Left lobe of liver (tissue), 2 donors: ENCODE measurements at regions not wholly inside any gene's neighbourhood (a gene's known extent, or its start where the extent isn't known, plus 50 kb on each side); places are given as distances from the start of the nearest gene placed in this dataset.
A peak's percentile ranks its signal among the peaks of the same experiment; 100 is the strongest.

ENCODE experiments used
- ATAC-seq: fragments of 200-7000 bp; cut with Tn5 transposase; one replicate; pipeline ENCODE4 v1.9.1; 2020; ENCODE audit warnings: mild to moderate bottlenecking, moderate library complexity
- DNase-seq: peaks from one replicate; pipeline ENCODE4 v3.0.0-alpha.2; 2020; ENCODE audit warnings: low spot score
- donor health status: DM: no; HTN: no; CAD: no; lungs with moderate emphysema.
- donor health status: DM: no; HTN: yes; CAD: no.

- DNase-seq, result no peak
Measured at GRCh38 chr19:27762933-27763332, 1450.0 kb downstream of the UQCRFS1 start.

DNA sequence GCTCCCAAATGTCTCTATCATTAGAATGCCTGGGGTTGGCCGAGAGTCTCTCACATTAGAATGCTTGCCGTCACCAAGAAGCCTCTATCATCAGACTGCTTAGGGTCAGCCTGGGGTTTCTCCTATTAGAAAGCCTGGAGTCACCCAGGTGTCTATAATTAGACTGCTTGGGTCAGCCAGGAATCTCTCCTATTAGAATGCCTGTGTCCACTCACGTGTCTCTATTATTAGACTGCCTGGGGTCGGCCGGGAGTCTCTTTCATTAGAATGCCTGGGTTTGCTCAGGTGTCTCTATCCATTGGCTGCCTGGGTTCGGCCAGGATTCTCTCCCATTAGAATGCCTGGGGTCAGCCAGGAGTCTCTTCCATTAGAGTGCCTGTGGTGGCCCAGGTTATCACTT lies 1453.1 kb downstream of the UQCRFS1 start:
- DNase-seq (no peak), ATAC-seq (no peak)

More at GRCh38 chr19:27762933-27763332, 1450.0 kb downstream of the UQCRFS1 start:
- ATAC-seq, result no peak

GRCh38 chr19:27758626-27759505 lies 1454.1 kb downstream of the UQCRFS1 start:
- ATAC-seq, result no peak

GRCh38 chr19:27754700-27755099 lies 1458.3 kb downstream of the UQCRFS1 start:
- DNase-seq (no peak), ATAC-seq (no peak)

More at GRCh38 chr19:27758626-27759505, 1454.1 kb downstream of the UQCRFS1 start:
- no peak for DNase-seq

GRCh38 chr19:27753622-27754021 lies 1459.3 kb downstream of the UQCRFS1 start:
- no peak for ATAC-seq
- no peak for DNase-seq

- DNase-seq (no peak), ATAC-seq (no peak)
Measured at GRCh38 chr19:27752530-27753184, 1460.3 kb downstream of the UQCRFS1 start.

GRCh38 chr19:27751044-27751391 lies 1461.9 kb downstream of the UQCRFS1 start:
- DNase-seq (no peak), ATAC-seq (no peak)

- ATAC-seq (no peak), DNase-seq (no peak)
Measured at GRCh38 chr19:27750391-27751043, 1462.4 kb downstream of the UQCRFS1 start.

GRCh38 chr19:27748551-27749152 lies 1464.3 kb downstream of the UQCRFS1 start:
- DNase-seq, result no peak

GRCh38 chr19:27746691-27747380 lies 1466.1 kb downstream of the UQCRFS1 start:
- ATAC-seq (no peak), DNase-seq (peak; percentile 27)

More at GRCh38 chr19:27748551-27749152, 1464.3 kb downstream of the UQCRFS1 start:
- no peak for ATAC-seq

- DNase-seq (peak; percentile 2), ATAC-seq (no peak)
Measured at GRCh38 chr19:27745978-27746542, 1466.9 kb downstream of the UQCRFS1 start.

DNA sequence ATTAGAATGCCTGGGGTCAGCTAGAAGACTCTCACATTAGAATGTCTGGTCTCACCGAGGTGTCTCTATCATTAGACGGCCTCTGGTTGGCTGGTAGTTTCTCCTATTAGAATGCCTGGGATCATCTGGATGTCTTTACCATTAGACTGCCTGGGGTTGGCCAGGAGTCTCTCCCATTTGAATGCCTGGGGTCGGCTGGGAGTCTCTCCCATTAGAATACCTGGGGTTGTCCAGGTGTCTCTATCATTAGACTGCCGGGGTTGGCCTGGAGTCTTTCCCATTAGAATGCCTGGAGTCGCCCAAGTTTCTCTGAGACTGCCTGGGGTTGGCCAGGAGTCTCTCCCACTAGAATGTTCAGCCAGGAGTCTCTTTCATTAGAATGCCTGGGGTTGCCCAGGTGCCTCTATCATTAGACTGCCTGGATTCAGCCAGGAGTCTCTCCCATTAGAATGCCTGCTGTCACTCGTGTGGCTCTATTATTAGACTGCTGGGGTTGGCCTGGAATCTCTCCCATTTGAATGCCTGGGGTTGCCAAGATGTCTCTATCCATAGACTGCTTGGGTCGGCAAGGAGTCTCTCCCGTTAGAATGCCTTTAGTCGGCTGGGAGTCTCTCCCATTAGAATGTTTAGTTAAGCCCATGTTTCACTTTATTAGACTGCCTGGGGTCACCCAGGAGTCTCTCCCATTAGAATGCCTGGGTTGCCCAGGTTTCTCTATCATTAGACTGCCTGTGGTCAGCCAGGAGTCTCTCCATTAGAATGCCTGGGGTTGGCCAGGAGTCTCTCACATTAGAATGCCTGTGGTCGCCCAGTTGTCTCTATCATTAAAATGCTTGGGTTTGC lies 1467.8 kb downstream of the UQCRFS1 start:
- ATAC-seq (no peak), DNase-seq (peak; percentile 11)

DNA sequence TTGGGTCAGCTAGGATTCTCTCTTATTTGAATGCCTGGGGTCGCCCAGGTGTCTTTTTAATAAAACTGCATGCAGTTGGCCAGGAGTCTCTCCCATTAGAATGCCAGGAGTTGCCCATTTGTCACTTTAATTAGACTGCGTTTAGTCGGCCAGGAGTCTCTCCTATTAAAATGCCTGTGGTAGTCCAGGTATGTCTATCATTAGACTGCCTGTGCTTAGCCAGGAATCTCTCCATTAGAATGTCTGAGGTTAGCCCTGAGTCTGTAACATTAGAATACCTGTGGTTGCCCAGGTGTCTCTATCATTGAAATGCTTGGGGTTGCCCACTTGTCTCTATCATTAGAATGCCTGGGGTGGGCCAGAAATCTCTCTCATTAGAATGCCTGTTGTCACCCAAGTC lies 1470.9 kb downstream of the UQCRFS1 start:
- ATAC-seq, result no peak
- DNase-seq, result peak; percentile 3

- peak; percentile 12 for DNase-seq
- no peak for ATAC-seq
Measured at GRCh38 chr19:27741236-27741635, 1471.7 kb downstream of the UQCRFS1 start.

GRCh38 chr19:27740396-27740795 lies 1472.6 kb downstream of the UQCRFS1 start:
- DNase-seq (peak; percentile 0), ATAC-seq (no peak)

DNA sequence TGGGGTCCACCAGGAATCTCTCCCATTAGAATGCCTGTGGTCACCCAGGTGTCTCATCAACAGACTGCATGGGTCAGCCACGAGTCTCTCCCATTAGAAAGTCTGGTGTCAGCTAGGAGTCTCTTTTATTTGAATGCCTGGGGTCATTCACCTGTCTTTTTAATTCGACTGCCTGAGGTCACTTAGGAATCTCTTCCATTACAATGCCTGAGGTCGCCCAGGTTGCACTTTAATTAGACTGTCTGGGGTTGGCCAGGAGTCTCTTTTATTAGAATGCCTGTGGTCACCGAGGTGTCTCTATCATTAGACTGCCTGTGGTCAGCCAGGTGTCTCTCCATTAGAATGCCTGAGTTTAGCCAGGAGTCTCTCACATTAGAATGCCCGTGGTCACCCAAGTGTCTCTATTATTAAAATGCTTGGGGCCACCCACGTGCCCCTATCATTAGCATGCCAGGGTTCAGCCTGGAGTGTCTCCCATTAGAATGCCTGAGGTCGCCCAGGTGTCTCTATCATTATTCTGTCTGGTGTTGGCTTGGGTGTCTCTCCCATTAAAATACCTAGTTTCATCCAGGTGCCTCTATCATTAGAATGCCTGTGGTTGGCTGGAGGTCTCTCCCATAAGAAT lies 1474.3 kb downstream of the UQCRFS1 start:
- DNase-seq, result peak; percentile 11
- no peak for ATAC-seq

GRCh38 chr19:27736225-27736624 lies 1476.7 kb downstream of the UQCRFS1 start:
- DNase-seq (peak; percentile 12), ATAC-seq (no peak)

GRCh38 chr19:27735314-27735713 lies 1477.6 kb downstream of the UQCRFS1 start:
- ATAC-seq, result no peak
- DNase-seq, result peak; percentile 21
